ENCODE measurements at regions not wholly inside any gene's neighbourhood (a gene's known extent, or its start where the extent isn't known, plus 50 kb on each side); places are given as distances from the start of the nearest gene placed in this dataset.

- peak; percentile 91 for TF ChIP-seq CTCF (IDR thresholded peaks at IDR 0.05; ENCODE audit: poor library complexity, severe bottlenecking)
- no peak for TF ChIP-seq POLR2AphosphoS5 (IDR thresholded peaks at IDR 0.05)
- no peak for TF ChIP-seq EZH2 (IDR thresholded peaks at IDR 0.05; ENCODE audit: borderline replicate concordance, insufficient read depth, low read length, poor library complexity, severe bottlenecking)
- TF ChIP-seq RAD21 (conservative IDR thresholded peaks at IDR 0.05), result peak; percentile 95
- TF ChIP-seq, protein P1, sequence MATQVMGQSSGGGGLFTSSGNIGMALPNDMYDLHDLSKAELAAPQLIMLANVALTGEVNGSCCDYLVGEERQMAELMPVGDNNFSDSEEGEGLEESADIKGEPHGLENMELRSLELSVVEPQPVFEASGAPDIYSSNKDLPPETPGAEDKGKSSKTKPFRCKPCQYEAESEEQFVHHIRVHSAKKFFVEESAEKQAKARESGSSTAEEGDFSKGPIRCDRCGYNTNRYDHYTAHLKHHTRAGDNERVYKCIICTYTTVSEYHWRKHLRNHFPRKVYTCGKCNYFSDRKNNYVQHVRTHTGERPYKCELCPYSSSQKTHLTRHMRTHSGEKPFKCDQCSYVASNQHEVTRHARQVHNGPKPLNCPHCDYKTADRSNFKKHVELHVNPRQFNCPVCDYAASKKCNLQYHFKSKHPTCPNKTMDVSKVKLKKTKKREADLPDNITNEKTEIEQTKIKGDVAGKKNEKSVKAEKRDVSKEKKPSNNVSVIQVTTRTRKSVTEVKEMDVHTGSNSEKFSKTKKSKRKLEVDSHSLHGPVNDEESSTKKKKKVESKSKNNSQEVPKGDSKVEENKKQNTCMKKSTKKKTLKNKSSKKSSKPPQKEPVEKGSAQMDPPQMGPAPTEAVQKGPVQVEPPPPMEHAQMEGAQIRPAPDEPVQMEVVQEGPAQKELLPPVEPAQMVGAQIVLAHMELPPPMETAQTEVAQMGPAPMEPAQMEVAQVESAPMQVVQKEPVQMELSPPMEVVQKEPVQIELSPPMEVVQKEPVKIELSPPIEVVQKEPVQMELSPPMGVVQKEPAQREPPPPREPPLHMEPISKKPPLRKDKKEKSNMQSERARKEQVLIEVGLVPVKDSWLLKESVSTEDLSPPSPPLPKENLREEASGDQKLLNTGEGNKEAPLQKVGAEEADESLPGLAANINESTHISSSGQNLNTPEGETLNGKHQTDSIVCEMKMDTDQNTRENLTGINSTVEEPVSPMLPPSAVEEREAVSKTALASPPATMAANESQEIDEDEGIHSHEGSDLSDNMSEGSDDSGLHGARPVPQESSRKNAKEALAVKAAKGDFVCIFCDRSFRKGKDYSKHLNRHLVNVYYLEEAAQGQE (IDR thresholded peaks at IDR 0.05; ENCODE audit: borderline replicate concordance), result no peak
- no peak for TF ChIP-seq EP300 (conservative IDR thresholded peaks at IDR 0.05; ENCODE audit: poor library complexity, severe bottlenecking)
- TF ChIP-seq MXI1 (conservative IDR thresholded peaks at IDR 0.05; ENCODE audit: poor library complexity, severe bottlenecking), result no peak
- TF ChIP-seq SMC3 (conservative IDR thresholded peaks at IDR 0.05; ENCODE audit: poor library complexity), result peak; percentile 98
Observed at GRCh38 chr2:16613539-16614011, 52.1 kb downstream of the CYRIA start.
